ENCODE measurements at regions not wholly inside any gene's neighbourhood (a gene's known extent, or its start where the extent isn't known, plus 50 kb on each side); places are given as distances from the start of the nearest gene placed in this dataset.

DNA sequence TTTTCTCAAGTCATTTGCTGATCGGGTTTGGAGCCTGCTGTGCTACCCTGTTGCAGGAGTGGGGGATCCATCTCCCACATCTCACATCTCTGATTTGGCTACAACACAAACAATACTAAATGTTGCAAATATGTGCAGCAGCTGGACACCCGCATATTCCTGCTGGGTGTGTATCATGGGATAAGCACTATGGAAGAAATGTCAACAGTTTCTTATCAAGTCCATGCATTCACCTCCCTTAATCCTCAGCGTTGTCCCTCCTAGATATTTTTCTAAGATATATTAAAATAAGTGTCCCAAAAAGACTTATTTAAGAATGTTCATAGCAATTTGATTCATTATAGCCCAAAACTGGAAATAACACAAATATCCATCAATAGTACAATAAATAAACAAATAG lies 303.7 kb downstream of the TRIB2 start (continued):
- TF ChIP-seq, protein P1, sequence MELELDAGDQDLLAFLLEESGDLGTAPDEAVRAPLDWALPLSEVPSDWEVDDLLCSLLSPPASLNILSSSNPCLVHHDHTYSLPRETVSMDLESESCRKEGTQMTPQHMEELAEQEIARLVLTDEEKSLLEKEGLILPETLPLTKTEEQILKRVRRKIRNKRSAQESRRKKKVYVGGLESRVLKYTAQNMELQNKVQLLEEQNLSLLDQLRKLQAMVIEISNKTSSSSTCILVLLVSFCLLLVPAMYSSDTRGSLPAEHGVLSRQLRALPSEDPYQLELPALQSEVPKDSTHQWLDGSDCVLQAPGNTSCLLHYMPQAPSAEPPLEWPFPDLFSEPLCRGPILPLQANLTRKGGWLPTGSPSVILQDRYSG (tag; conservative IDR thresholded peaks at IDR 0.05; ENCODE audit: low read depth), result no peak
- TF ChIP-seq, protein P2, sequence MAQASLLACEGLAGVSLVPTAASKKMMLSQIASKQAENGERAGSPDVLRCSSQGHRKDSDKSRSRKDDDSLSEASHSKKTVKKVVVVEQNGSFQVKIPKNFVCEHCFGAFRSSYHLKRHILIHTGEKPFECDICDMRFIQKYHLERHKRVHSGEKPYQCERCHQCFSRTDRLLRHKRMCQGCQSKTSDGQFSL (CRISPR knock-in tag; IDR thresholded peaks at IDR 0.05), result no peak
- TF ChIP-seq, protein P2 (tag; IDR thresholded peaks at IDR 0.05), result no peak
- TF ChIP-seq ZNF699 (CRISPR knock-in tag; IDR thresholded peaks at IDR 0.05; ENCODE audit: insufficient replicate concordance) (no peak), ETS2 (tag; IDR thresholded peaks at IDR 0.05; ENCODE audit: borderline replicate concordance, poor library complexity, severe bottlenecking) (no peak), FOS (IDR thresholded peaks at IDR 0.05; ENCODE audit: extremely low read depth, insufficient read length) (no peak), ZFX (CRISPR knock-in tag; IDR thresholded peaks at IDR 0.05) (no peak), FUS (optimal IDR thresholded peaks at IDR 0.05; ENCODE audit: low read depth, low read length) (no peak), EWSR1 (IDR thresholded peaks at IDR 0.05; ENCODE audit: borderline replicate concordance, low read depth, partially characterized antibody) (no peak), ARHGAP35 (IDR thresholded peaks at IDR 0.05; ENCODE audit: partially characterized antibody) (no peak), ZNF253 (CRISPR knock-in tag; conservative IDR thresholded peaks at IDR 0.05) (no peak), SIN3B (IDR thresholded peaks at IDR 0.05; ENCODE audit: low read depth) (no peak), U2AF1 (optimal IDR thresholded peaks at IDR 0.05; ENCODE audit: low read depth, low read length) (no peak), C11orf30 (IDR thresholded peaks at IDR 0.05; ENCODE audit: low read depth) (no peak), TEAD1 (CRISPR knock-in tag; IDR thresholded peaks at IDR 0.05) (0 out of 4 replicates have a peak, but pooled peaks of 1 of the 2 experiments have one; percentile 28), KDM1A (IDR thresholded peaks at IDR 0.05) (peak; percentile 20 to 23; a peak in 1 of 4 replicates)
- TF ChIP-seq, protein P3, sequence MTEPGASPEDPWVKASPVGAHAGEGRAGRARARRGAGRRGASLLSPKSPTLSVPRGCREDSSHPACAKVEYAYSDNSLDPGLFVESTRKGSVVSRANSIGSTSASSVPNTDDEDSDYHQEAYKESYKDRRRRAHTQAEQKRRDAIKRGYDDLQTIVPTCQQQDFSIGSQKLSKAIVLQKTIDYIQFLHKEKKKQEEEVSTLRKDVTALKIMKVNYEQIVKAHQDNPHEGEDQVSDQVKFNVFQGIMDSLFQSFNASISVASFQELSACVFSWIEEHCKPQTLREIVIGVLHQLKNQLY (CRISPR knock-in tag; conservative IDR thresholded peaks at IDR 0.05), result no peak
- TF ChIP-seq, protein P4, sequence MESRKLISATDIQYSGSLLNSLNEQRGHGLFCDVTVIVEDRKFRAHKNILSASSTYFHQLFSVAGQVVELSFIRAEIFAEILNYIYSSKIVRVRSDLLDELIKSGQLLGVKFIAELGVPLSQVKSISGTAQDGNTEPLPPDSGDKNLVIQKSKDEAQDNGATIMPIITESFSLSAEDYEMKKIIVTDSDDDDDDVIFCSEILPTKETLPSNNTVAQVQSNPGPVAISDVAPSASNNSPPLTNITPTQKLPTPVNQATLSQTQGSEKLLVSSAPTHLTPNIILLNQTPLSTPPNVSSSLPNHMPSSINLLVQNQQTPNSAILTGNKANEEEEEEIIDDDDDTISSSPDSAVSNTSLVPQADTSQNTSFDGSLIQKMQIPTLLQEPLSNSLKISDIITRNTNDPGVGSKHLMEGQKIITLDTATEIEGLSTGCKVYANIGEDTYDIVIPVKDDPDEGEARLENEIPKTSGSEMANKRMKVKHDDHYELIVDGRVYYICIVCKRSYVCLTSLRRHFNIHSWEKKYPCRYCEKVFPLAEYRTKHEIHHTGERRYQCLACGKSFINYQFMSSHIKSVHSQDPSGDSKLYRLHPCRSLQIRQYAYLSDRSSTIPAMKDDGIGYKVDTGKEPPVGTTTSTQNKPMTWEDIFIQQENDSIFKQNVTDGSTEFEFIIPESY (CRISPR knock-in tag; IDR thresholded peaks at IDR 0.05), result no peak
- TF ChIP-seq, protein P5, sequence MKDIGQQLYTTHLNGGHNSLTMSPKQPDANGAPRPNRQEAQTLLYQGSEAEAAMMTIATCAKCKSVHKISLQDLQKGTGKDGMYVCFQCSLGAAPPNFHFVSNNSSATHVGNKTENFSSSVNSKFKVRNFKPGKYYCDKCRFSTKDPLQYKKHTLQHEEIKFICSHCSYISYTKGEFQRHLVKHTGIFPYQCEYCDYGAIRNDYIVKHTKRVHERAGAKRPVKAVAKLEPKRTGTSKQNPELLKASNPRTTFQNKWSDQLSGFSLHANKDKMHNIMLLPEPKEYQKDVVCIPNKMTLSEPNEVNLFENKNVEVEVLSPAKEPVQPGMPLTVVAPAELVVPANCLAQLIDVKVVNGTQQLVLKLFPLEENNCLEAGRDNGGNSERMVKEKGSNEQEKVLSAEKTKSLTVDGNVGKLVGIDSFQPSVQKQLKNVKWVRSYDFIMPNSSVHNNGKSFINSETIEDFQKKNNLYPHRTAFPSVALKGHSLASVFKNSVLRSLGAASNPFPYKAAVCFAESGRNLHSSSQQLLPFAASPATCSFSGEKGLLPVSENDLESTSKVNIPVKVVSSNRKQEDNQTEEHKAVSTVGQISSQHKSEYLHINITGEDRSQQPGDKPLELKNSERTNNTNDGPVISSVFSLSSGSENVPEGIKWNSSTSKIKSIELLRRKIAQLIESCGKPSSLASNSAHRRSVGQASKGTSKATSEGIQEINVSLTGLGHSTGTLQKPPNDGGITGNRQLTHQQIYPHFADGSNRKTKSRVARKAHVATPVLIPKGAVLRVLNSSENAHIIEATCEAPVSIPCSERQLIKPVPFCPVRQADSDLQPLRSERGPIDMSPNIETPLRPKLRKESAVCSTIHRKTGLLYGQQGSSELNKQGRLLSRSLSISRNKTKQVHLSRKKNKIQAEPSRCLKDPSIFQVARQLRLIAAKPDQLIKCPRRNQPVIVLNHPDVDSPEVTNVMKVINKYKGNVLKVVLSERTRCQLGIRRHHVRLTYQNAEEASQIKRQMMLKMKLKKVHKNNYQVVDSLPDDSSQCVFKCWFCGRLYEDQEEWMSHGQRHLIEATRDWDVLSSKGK (CRISPR knock-in tag; IDR thresholded peaks at IDR 0.05), result no peak
- TF ChIP-seq, protein P6, sequence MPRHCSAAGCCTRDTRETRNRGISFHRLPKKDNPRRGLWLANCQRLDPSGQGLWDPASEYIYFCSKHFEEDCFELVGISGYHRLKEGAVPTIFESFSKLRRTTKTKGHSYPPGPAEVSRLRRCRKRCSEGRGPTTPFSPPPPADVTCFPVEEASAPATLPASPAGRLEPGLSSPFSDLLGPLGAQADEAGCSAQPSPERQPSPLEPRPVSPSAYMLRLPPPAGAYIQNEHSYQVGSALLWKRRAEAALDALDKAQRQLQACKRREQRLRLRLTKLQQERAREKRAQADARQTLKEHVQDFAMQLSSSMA (CRISPR knock-in tag; IDR thresholded peaks at IDR 0.05), result no peak
